ENCODE measurements at regions not wholly inside any gene's neighbourhood (a gene's known extent, or its start where the extent isn't known, plus 50 kb on each side); places are given as distances from the start of the nearest gene placed in this dataset.

DNA sequence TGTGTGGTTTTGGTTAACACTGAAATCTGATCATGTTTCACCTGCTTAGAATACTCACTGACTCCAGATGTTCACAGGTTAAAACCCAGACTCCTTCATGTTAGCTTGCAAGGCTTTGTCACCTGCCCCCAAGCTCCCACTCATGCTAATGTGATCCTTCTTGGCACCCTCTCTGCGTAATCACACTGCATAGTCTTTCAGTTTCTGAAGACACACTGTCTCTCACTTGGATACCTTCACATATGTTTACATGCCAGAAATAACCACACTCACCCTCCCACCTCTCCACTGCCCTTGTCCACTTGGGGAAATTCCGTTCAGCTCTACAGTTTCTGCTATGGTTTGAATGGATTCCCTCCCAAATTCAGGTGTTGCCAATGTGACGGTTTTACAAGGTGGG, 234.7 kb upstream of the SASH1 start:
- TF ChIP-seq, protein P1, sequence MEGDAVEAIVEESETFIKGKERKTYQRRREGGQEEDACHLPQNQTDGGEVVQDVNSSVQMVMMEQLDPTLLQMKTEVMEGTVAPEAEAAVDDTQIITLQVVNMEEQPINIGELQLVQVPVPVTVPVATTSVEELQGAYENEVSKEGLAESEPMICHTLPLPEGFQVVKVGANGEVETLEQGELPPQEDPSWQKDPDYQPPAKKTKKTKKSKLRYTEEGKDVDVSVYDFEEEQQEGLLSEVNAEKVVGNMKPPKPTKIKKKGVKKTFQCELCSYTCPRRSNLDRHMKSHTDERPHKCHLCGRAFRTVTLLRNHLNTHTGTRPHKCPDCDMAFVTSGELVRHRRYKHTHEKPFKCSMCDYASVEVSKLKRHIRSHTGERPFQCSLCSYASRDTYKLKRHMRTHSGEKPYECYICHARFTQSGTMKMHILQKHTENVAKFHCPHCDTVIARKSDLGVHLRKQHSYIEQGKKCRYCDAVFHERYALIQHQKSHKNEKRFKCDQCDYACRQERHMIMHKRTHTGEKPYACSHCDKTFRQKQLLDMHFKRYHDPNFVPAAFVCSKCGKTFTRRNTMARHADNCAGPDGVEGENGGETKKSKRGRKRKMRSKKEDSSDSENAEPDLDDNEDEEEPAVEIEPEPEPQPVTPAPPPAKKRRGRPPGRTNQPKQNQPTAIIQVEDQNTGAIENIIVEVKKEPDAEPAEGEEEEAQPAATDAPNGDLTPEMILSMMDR (IDR thresholded peaks at IDR 0.05; ENCODE audit: borderline replicate concordance, extremely low read depth, low read length, poor library complexity, severe bottlenecking), result no peak
- TF ChIP-seq EZH2 (IDR thresholded peaks at IDR 0.05; ENCODE audit: borderline replicate concordance, low read depth, low read length, severe bottlenecking), result no peak
